Peyer's patch (tissue), 4 donors: ENCODE measurements at regions not wholly inside any gene's neighbourhood (a gene's known extent, or its start where the extent isn't known, plus 50 kb on each side); places are given as distances from the start of the nearest gene placed in this dataset.

Experiments
- DNase-seq, 3 donors: peaks; one replicate each; pipeline ENCODE4 v3.0.0-alpha.2; 2017 to 2019
- H3K27ac ChIP-seq, 4 donors: fragments of 200-600 bp; sonication (generic); one replicate each; pipeline ENCODE4 v1.5.1; 2016 to 2019
- H3K27me3 ChIP-seq, 2 donors: fragments of 200-600 bp; sonication (generic); one replicate each; pipeline ENCODE4 v1.5.1; 2019
- H3K36me3 ChIP-seq, 3 donors: fragments of 200-600 bp; sonication (generic); one replicate each; pipeline ENCODE4 v1.5.1; 2016 to 2019
- H3K4me1 ChIP-seq, 4 donors: fragments of 200-600 bp; sonication (generic); one replicate each; pipeline ENCODE4 v1.5.1; 2016 to 2019
- H3K4me3 ChIP-seq, 4 donors: fragments of 200-600 bp; sonication (generic); 1 replicate in 3 of 4; 2 replicates in 1 of 4; pipeline ENCODE4 v1.5.1; 2016 to 2019; ENCODE audit warnings: mild to moderate bottlenecking in 1 of 4
- H3K9me3 ChIP-seq, 4 donors: fragments of 200-600 bp; sonication (generic); one replicate each; pipeline ENCODE4 v1.5.1; 2016 to 2019; ENCODE audit warnings: mild to moderate bottlenecking in 1 of 4
- POLR2A ChIP-seq, 2 donors: fragments of 450-650 bp; IDR thresholded peaks; one replicate each; pipeline ENCODE4 v1.5.1; 2017; ENCODE audit warnings: antibody characterized with exemption in 2 of 2, mild to moderate bottlenecking in 2 of 2, moderate library complexity in 2 of 2
- TF ChIP-seq, protein P1 (sequence below), 6 experiments: fragments of 450-650 bp in 4 of 6; fragments of 200-600 bp in 2 of 6; sonication (generic) in 1 of 6; IDR thresholded peaks; one replicate each; pipeline ENCODE4 v1.5.1; 2017 to 2019; ENCODE audit warnings: antibody characterized with exemption in 6 of 6, mild to moderate bottlenecking in 3 of 6, moderate library complexity in 1 of 6

DNA sequence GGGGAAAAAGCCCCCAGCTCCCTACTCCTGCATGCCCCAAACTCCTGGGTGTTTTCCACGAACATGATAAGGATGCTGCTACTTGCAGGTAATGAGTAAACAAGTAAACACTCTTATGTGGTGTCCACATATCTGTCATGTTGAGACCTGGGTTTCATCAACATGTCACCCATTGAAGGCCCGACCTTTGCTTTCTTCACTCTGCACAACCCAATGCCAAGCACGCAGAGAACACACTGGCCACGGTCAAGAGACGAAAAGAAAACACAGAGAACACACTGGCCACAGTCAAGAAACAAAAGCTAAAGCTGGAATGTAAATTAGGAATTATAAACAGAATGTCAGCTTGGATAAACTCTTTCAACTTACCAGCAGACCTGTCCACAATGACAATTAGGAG lies 143.1 kb downstream of the TTC32 start:
- no peak for DNase-seq
- Histone ChIP-seq H3K4me1 (no peaks in the 10 kb centered on the region), H3K27ac (no peak overlapping the region), H3K27me3 (no peaks in the 10 kb centered on the region), H3K9me3 (no peaks in the 10 kb centered on the region), H3K36me3 (no peaks in the 10 kb centered on the region), H3K4me3 (no peak overlapping the region)
- TF ChIP-seq POLR2A (IDR thresholded peaks at IDR 0.05), result no peak
- TF ChIP-seq, protein P1, sequence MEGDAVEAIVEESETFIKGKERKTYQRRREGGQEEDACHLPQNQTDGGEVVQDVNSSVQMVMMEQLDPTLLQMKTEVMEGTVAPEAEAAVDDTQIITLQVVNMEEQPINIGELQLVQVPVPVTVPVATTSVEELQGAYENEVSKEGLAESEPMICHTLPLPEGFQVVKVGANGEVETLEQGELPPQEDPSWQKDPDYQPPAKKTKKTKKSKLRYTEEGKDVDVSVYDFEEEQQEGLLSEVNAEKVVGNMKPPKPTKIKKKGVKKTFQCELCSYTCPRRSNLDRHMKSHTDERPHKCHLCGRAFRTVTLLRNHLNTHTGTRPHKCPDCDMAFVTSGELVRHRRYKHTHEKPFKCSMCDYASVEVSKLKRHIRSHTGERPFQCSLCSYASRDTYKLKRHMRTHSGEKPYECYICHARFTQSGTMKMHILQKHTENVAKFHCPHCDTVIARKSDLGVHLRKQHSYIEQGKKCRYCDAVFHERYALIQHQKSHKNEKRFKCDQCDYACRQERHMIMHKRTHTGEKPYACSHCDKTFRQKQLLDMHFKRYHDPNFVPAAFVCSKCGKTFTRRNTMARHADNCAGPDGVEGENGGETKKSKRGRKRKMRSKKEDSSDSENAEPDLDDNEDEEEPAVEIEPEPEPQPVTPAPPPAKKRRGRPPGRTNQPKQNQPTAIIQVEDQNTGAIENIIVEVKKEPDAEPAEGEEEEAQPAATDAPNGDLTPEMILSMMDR (IDR thresholded peaks at IDR 0.05), result no peak

DNA sequence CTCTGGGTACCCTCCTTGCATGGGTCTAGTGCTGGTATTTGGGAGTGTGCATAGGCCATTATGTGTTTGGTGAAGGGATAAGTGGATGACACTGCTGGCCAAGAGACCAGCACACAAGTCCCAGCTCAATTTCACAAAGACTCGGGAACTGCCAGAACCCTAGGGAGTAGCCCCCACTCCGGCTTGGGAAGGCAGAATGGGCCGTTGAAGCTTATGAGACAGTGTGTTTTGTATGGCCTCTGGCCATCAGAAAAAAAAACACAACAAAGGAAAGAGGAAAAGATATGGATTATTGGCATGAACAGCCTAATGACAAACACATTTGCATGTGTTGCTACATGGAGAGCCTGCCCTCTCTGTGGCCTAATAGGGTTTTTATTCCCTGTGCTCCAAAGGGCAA lies 144.2 kb downstream of the TTC32 start:
- no peaks in the 10 kb centered on the region for H3K27me3 ChIP-seq
- H3K9me3 ChIP-seq, result no peaks in the 10 kb centered on the region
- TF ChIP-seq POLR2A (IDR thresholded peaks at IDR 0.05), result no peak
- TF ChIP-seq, protein P1 (IDR thresholded peaks at IDR 0.05), result no peak
- H3K4me3 ChIP-seq, result no peak overlapping the region
- no peak overlapping the region for H3K27ac ChIP-seq
- H3K36me3 ChIP-seq, result no peaks in the 10 kb centered on the region
- H3K4me1 ChIP-seq, result no peaks in the 10 kb centered on the region
- no peak for DNase-seq

DNA sequence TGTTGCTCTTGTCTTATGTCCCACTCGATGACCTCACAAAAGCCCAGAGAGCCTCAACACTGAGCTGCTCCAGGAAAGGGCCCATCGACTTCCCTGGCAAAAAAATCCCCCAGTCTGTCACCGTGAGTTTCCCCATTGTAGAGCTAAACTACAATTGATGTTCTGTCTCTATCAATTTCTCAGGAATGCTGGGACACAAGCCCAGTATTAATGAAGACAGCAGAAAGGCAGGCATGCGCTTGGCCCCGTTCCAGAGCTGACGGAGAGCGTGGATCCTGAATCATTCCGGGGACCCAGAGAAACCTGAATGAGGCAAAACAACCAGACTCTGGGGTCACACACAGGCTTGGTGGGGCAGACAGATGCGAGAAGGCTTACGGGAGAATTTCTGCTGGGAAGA lies 146.9 kb downstream of the TTC32 start:
- no peak for DNase-seq
- H3K36me3 ChIP-seq, result no peaks in the 10 kb centered on the region
- no peak for TF ChIP-seq POLR2A (IDR thresholded peaks at IDR 0.05)
- TF ChIP-seq, protein P1 (IDR thresholded peaks at IDR 0.05), result no peak

DNA sequence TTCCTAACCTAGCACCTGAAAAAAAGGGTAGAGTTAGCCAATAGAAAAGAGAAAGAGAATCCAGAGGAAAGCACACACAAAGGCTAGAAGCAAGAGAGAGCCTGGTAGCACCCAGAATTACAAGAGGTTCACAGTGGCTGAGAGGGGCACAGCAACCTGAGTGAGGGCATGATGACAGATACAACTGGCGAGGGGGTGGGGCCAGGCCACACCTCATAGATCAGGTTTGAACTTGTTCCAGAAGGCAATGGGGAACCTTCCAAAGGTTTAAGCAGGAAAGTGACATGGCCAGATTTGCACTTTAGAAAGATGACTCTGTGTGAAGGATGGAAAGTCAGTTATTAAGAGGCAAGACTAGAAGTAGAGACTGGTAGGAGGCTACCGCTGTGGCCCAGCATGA lies 148.0 kb downstream of the TTC32 start:
- DNase-seq, result no peak
- no peak overlapping the region for H3K4me3 ChIP-seq
- no peak for TF ChIP-seq POLR2A (IDR thresholded peaks at IDR 0.05)
- TF ChIP-seq, protein P1 (IDR thresholded peaks at IDR 0.05), result no peak
- no peaks in the 10 kb centered on the region for H3K9me3 ChIP-seq
- no peak overlapping the region for H3K27ac ChIP-seq
- H3K27me3 ChIP-seq, result no peaks in the 10 kb centered on the region
- no peaks in the 10 kb centered on the region for H3K4me1 ChIP-seq
- no peaks in the 10 kb centered on the region for H3K36me3 ChIP-seq

More for the DNA sequence above, 146.9 kb downstream of the TTC32 start:
- Histone ChIP-seq H3K27ac (no peak overlapping the region), H3K9me3 (no peaks in the 10 kb centered on the region), H3K27me3 (no peaks in the 10 kb centered on the region), H3K4me3 (no peak overlapping the region), H3K4me1 (no peaks in the 10 kb centered on the region)

DNA sequence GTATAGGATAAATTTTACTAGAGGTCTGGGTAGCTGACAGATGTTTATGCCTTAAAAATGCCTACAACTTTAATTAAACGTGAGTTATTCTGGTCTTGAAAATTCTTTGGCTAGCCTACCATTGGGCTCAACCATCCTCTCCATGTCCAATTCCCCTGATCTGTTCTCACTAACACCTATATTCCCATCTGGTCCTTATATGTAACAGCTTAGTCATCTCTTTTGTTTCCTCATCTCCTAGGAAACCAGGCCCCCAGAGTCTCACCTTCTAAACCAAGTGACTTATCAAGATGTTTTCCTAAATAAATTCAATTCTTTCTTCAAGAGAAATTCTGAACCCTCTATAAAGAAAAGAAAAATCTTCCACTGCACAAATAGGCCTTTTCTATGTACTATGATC lies 148.5 kb downstream of the TTC32 start:
- no peaks in the 10 kb centered on the region for H3K9me3 ChIP-seq
- H3K27ac ChIP-seq, result no peak overlapping the region
- no peak for DNase-seq
- no peak overlapping the region for H3K4me3 ChIP-seq
- H3K27me3 ChIP-seq, result no peaks in the 10 kb centered on the region
- TF ChIP-seq POLR2A (IDR thresholded peaks at IDR 0.05), result no peak
- TF ChIP-seq, protein P1 (IDR thresholded peaks at IDR 0.05), result no peak
- H3K4me1 ChIP-seq, result no peaks in the 10 kb centered on the region
- no peaks in the 10 kb centered on the region for H3K36me3 ChIP-seq

DNA sequence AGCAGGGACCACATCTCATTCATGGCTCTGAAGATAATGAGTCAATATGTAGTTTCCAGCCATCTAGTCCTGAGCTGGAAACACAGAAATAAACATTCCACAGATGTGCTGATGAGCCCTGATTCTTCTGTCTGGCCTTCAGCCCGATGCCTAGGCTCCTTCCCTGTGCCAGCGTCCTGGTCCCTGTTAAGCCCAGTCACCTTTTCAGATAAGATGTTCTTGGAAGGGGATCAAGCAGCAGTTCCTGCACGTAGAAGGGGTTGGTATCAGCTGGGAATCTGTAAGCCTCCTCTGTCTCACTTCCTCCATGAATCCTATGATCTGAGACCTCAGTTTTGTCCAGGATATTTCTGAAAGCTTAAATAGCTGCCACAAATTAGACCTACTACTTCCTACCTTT lies 149.3 kb downstream of the TTC32 start:
- H3K27me3 ChIP-seq, result no peaks in the 10 kb centered on the region
- no peak overlapping the region for H3K27ac ChIP-seq
- no peaks in the 10 kb centered on the region for H3K4me1 ChIP-seq
- H3K36me3 ChIP-seq, result no peaks in the 10 kb centered on the region
- no peaks in the 10 kb centered on the region for H3K9me3 ChIP-seq
- DNase-seq, result no peak
- TF ChIP-seq POLR2A (IDR thresholded peaks at IDR 0.05), result no peak
- TF ChIP-seq, protein P1 (IDR thresholded peaks at IDR 0.05), result no peak
- H3K4me3 ChIP-seq, result no peak overlapping the region
